HG02759 (cell line): ENCODE measurements at regions not wholly inside any gene's neighbourhood (a gene's known extent, or its start where the extent isn't known, plus 50 kb on each side); places are given as distances from the start of the nearest gene placed in this dataset.

Experiments
- ATAC-seq: cut with Tn5 transposase; IDR thresholded peaks from one replicate; pipeline ENCODE4 v1.9.1; 2021; ENCODE audit warnings: mild to moderate bottlenecking, moderate library complexity; ENCODE audit not compliant: unreplicated experiment

- no peak for ATAC-seq
Measured at GRCh38 chr7:155885167-155886155, 73.2 kb upstream of the SHH start.

GRCh38 chr7:155884225-155885166, 72.2 kb upstream of the SHH start:
- ATAC-seq, result no peak

GRCh38 chr7:155883491-155884224, 71.4 kb upstream of the SHH start:
- ATAC-seq, result no peak

GRCh38 chr7:155882596-155882995, 70.3 kb upstream of the SHH start:
- no peak for ATAC-seq

- no peak for ATAC-seq
Measured at GRCh38 chr7:155881471-155882350, 69.4 kb upstream of the SHH start.

GRCh38 chr7:155880721-155881120, 68.5 kb upstream of the SHH start:
- ATAC-seq, result no peak

GRCh38 chr7:155879592-155879991, 67.3 kb upstream of the SHH start:
- ATAC-seq, result no peak

- no peak for ATAC-seq
Measured at GRCh38 chr7:155878674-155879073, 66.4 kb upstream of the SHH start.

- ATAC-seq, result no peak
Measured at GRCh38 chr7:155878250-155878649, 66.0 kb upstream of the SHH start.

- no peak for ATAC-seq
Measured at GRCh38 chr7:155877167-155877566, 64.9 kb upstream of the SHH start.

- ATAC-seq, result no peak
Measured at GRCh38 chr7:155874411-155874810, 62.1 kb upstream of the SHH start.

GRCh38 chr7:155874010-155874409, 61.7 kb upstream of the SHH start:
- ATAC-seq, result no peak

GRCh38 chr7:155872678-155873369, 60.6 kb upstream of the SHH start:
- ATAC-seq, result no peak

- ATAC-seq, result no peak
Measured at GRCh38 chr7:155871211-155871610, 58.9 kb upstream of the SHH start.

GRCh38 chr7:155870334-155871180, 58.3 kb upstream of the SHH start:
- ATAC-seq, result no peak

GRCh38 chr7:155869784-155870076, 57.5 kb upstream of the SHH start:
- ATAC-seq, result no peak

GRCh38 chr7:155868955-155869783, 56.9 kb upstream of the SHH start:
- no peak for ATAC-seq
